DOHH2 (cell line): ENCODE measurements at regions not wholly inside any gene's neighbourhood (a gene's known extent, or its start where the extent isn't known, plus 50 kb on each side); places are given as distances from the start of the nearest gene placed in this dataset.

Experiments used
- H3F3A ChIP-seq: fragments of 200-600 bp; sonication (generic), shearing (Covaris generic); 2 replicates; pipeline ENCODE4 v1.6.0; 2016; ENCODE audit warnings: antibody characterized with exemption, mild to moderate bottlenecking; ENCODE audit not compliant: control insufficient read depth, insufficient read depth
- H3K27ac ChIP-seq: fragments of 200-600 bp; sonication (generic); 2 replicates; pipeline ENCODE4 v1.5.1; 2014; ENCODE audit warnings: low read depth, mild to moderate bottlenecking, low read length, moderate library complexity
- H3K27me3 ChIP-seq: fragments of 200-600 bp; sonication (generic); 2 replicates; pipeline ENCODE4 v1.6.1; 2014; ENCODE audit warnings: mild to moderate bottlenecking, low read length, mixed read lengths; ENCODE audit not compliant: control insufficient read depth
- H3K36me3 ChIP-seq: fragments of 200-600 bp; sonication (generic); 2 replicates; pipeline ENCODE4 v1.6.1; 2014; ENCODE audit warnings: mild to moderate bottlenecking, low read length, moderate library complexity, mixed read lengths; ENCODE audit not compliant: control insufficient read depth
- H3K4me1 ChIP-seq: fragments of 200-600 bp; sonication (generic); 2 replicates; pipeline ENCODE4 v1.6.1; 2014; ENCODE audit warnings: mild to moderate bottlenecking, low read length, mixed read lengths; ENCODE audit not compliant: control insufficient read depth
- H3K4me2 ChIP-seq: fragments of 200-600 bp; sonication (generic); 2 replicates; pipeline ENCODE4 v1.6.0; 2014; ENCODE audit warnings: mild to moderate bottlenecking, low read length, moderate library complexity
- H3K4me3 ChIP-seq: fragments of 200-600 bp; sonication (generic); 2 replicates; pipeline ENCODE4 v1.5.1; 2014; ENCODE audit warnings: mild to moderate bottlenecking, low read length, mixed read lengths
- H3K79me2 ChIP-seq: fragments of 200-600 bp; sonication (generic); 2 replicates; pipeline ENCODE4 v1.6.1; 2014; ENCODE audit warnings: mild to moderate bottlenecking, low read length, mixed read lengths; ENCODE audit not compliant: control insufficient read depth
- H3K9me2 ChIP-seq: fragments of 200-600 bp; sonication (generic); replicated peaks from 2 replicates; pipeline ENCODE4 v1.6.1; 2014; ENCODE audit warnings: mild to moderate bottlenecking, low read length, mixed read lengths; ENCODE audit not compliant: control insufficient read depth
- H3K9me3 ChIP-seq: fragments of 200-600 bp; sonication (generic); 2 replicates; pipeline ENCODE4 v1.6.1; 2014; ENCODE audit warnings: antibody characterized with exemption, low read length, mixed read lengths; ENCODE audit not compliant: control insufficient read depth, insufficient read depth
- H4K20me1 ChIP-seq: fragments of 200-600 bp; sonication (generic); 2 replicates; pipeline ENCODE4 v1.6.0; 2014; ENCODE audit warnings: low read depth, mild to moderate bottlenecking, antibody characterized with exemption, low read length, moderate library complexity; ENCODE audit not compliant: control insufficient read depth, insufficient read depth
- EZH2phosphoT487 ChIP-seq: fragments of 200-600 bp; sonication (generic); IDR thresholded peaks from 2 replicates; pipeline ENCODE4 v1.6.1; 2017; ENCODE audit warnings: borderline replicate concordance, mild to moderate bottlenecking, antibody characterized with exemption, low read length, moderate library complexity, mixed read lengths
- TF ChIP-seq, protein P1 (sequence below): fragments of 200-600 bp; sonication (generic); IDR thresholded peaks from one replicate; pipeline ENCODE4 v1.5.1; 2014; ENCODE audit warnings: antibody characterized with exemption, mild to moderate bottlenecking, low read depth, low read length; ENCODE audit not compliant: poor library complexity, severe bottlenecking

- Histone ChIP-seq H3K27ac (no peak overlapping the region), H3K4me1 (no peaks in the 10 kb centered on the region), H3K9me2 (no peaks in the 10 kb centered on the region), H3K4me2 (no peak overlapping the region), H3K79me2 (no peaks in the 10 kb centered on the region), H4K20me1 (no peaks in the 10 kb centered on the region), H3K36me3 (no peaks in the 10 kb centered on the region), H3K9me3 (no peaks in the 10 kb centered on the region; the same call in 1 of the 2 replicates), H3K4me3 (no peak overlapping the region), H3F3A (no peaks in the 10 kb centered on the region), H3K27me3 (no peaks in the 10 kb centered on the region)
- TF ChIP-seq EZH2phosphoT487, result no peak
- TF ChIP-seq, protein P1, sequence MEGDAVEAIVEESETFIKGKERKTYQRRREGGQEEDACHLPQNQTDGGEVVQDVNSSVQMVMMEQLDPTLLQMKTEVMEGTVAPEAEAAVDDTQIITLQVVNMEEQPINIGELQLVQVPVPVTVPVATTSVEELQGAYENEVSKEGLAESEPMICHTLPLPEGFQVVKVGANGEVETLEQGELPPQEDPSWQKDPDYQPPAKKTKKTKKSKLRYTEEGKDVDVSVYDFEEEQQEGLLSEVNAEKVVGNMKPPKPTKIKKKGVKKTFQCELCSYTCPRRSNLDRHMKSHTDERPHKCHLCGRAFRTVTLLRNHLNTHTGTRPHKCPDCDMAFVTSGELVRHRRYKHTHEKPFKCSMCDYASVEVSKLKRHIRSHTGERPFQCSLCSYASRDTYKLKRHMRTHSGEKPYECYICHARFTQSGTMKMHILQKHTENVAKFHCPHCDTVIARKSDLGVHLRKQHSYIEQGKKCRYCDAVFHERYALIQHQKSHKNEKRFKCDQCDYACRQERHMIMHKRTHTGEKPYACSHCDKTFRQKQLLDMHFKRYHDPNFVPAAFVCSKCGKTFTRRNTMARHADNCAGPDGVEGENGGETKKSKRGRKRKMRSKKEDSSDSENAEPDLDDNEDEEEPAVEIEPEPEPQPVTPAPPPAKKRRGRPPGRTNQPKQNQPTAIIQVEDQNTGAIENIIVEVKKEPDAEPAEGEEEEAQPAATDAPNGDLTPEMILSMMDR, result no peak
These were observed 572.9 kb upstream of the PTGER4 start for GRCh38 chr5:40106847-40107246.

- TF ChIP-seq EZH2phosphoT487, result no peak
- TF ChIP-seq, protein P1, result no peak
These were observed 581.4 kb upstream of the PTGER4 start for GRCh38 chr5:40098313-40098712.

GRCh38 chr5:40093550-40093949, 586.2 kb upstream of the PTGER4 start:
- H3K9me2 ChIP-seq, result no peaks in the 10 kb centered on the region
- no peaks in the 10 kb centered on the region for H3K4me1 ChIP-seq
- no peak overlapping the region for H3K27ac ChIP-seq
- TF ChIP-seq, protein P1, result no peak
- no peak for TF ChIP-seq EZH2phosphoT487
- H3K79me2 ChIP-seq, result no peaks in the 10 kb centered on the region
- no peak overlapping the region for H3K4me2 ChIP-seq
- H3F3A ChIP-seq, result no peaks in the 10 kb centered on the region
- H4K20me1 ChIP-seq, result no peaks in the 10 kb centered on the region
- H3K4me3 ChIP-seq, result no peak overlapping the region
- 0 out of 2 replicates have a peak, but pooled peaks cover 2% of the 10 kb centered on the region for H3K9me3 ChIP-seq
- H3K27me3 ChIP-seq, result no peaks in the 10 kb centered on the region
- no peaks in the 10 kb centered on the region for H3K36me3 ChIP-seq

More at GRCh38 chr5:40098313-40098712, 581.4 kb upstream of the PTGER4 start:
- Histone ChIP-seq H3K27ac (no peak overlapping the region), H3K36me3 (no peaks in the 10 kb centered on the region), H3K9me2 (no peaks in the 10 kb centered on the region), H3K4me2 (no peak overlapping the region), H4K20me1 (no peaks in the 10 kb centered on the region), H3K27me3 (no peaks in the 10 kb centered on the region), H3F3A (no peaks in the 10 kb centered on the region), H3K79me2 (no peaks in the 10 kb centered on the region), H3K4me1 (no peaks in the 10 kb centered on the region), H3K9me3 (no peaks in the 10 kb centered on the region), H3K4me3 (no peak overlapping the region)
